Skeletal muscle tissue (tissue), 3 donors: ENCODE measurements at regions not wholly inside any gene's neighbourhood (a gene's known extent, or its start where the extent isn't known, plus 50 kb on each side); places are given as distances from the start of the nearest gene placed in this dataset.

Source experiments
- H3K27ac ChIP-seq: one replicate; pipeline ENCODE4 v1.7.0; 2013; ENCODE audit warnings: mild to moderate bottlenecking, low read depth, low read length, inconsistent platforms
- H3K27me3 ChIP-seq, 3 donors: one replicate each; pipeline ENCODE4 v1.7.0; 2013; ENCODE audit warnings: low read length in 3 of 3; ENCODE audit not compliant: control insufficient read depth in 3 of 3, insufficient read depth in 3 of 3
- H3K36me3 ChIP-seq, 3 donors: one replicate each; pipeline ENCODE4 v1.7.0; 2013; ENCODE audit warnings: low read length in 3 of 3; ENCODE audit not compliant: control insufficient read depth in 3 of 3, insufficient read depth in 3 of 3
- H3K4me1 ChIP-seq, 3 donors: one replicate each; pipeline ENCODE4 v1.7.0; 2013; ENCODE audit warnings: low read length in 3 of 3, mild to moderate bottlenecking in 3 of 3; ENCODE audit not compliant: control insufficient read depth in 3 of 3, insufficient read depth in 3 of 3
- H3K4me3 ChIP-seq, 3 donors: one replicate each; pipeline ENCODE4 v1.7.0; 2013; ENCODE audit warnings: low read length in 3 of 3
- H3K9ac ChIP-seq, 3 donors: one replicate each; pipeline ENCODE4 v1.7.0; 2013; ENCODE audit warnings: low read length in 3 of 3, mild to moderate bottlenecking in 3 of 3, moderate library complexity in 2 of 3, low read depth in 1 of 3
- H3K9me3 ChIP-seq, 3 donors: one replicate each; pipeline ENCODE4 v1.7.0; 2013; ENCODE audit warnings: low read length in 3 of 3; ENCODE audit not compliant: control insufficient read depth in 3 of 3
- donor health status: Osteomylitis.

DNA sequence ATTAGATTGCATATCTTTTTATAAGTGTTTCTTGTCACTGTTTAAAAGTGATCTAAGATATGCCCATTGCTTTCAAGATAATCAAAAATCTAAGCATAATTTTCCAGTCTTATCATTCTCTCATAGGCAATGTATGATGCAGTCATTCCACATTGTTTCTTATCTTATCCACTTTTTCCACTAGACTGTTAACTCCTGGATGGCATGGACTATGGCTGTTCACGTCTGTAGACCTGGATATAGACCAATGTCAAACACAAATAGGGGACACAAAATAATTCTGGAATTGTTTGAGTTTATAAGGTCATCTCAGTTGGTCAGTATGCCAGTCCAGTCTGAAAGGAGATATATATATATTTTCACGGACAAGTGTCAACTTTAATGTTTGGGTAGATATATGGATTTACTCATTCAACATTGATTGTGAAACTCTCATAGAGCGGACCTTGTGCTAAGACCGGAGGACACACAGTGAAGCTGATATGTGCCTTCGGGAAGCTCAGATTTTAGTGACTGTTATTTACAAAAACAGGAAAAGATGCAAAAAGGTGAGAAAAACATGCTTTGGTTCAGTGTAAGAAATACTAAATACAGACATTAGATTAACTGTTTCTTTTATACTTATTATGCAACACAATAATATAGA lies 689.4 kb upstream of the SLC8A1 start:
- H3K4me3 ChIP-seq, result no peak overlapping the region
- H3K27me3 ChIP-seq, result no peaks in the 10 kb centered on the region
- no peaks in the 10 kb centered on the region for H3K4me1 ChIP-seq

DNA sequence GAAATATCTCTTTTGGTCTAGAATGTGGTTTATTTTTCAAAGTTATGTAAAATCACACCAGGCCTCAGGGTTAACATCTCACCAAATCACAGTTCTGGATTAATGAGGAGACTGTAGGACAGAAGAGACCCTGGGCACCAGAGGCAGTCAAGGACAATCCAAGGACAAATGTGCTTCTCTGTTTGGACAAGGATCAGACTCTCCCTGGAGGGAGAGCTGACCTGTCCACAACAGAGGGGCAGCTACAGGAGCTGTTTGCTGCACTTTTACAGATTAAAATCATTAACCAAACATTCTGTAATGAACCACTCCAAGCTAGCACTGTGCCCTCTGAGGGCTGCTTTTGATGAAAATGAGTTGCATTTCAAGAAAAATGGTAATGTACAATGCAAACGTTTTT lies 690.6 kb upstream of the SLC8A1 start:
- no peak overlapping the region for H3K9ac ChIP-seq
- no peak overlapping the region for H3K27ac ChIP-seq
- H3K27me3 ChIP-seq, result no peaks in the 10 kb centered on the region
- H3K36me3 ChIP-seq, result no peaks in the 10 kb centered on the region
- no peak overlapping the region for H3K4me3 ChIP-seq
- H3K9me3 ChIP-seq, result no peaks in the 10 kb centered on the region
- H3K4me1 ChIP-seq, result no peaks in the 10 kb centered on the region

More for the DNA sequence above, 689.4 kb upstream of the SLC8A1 start:
- H3K27ac ChIP-seq, result no peak overlapping the region
- H3K9me3 ChIP-seq, result no peaks in the 10 kb centered on the region
- H3K9ac ChIP-seq, result no peak overlapping the region
- no peaks in the 10 kb centered on the region for H3K36me3 ChIP-seq

DNA sequence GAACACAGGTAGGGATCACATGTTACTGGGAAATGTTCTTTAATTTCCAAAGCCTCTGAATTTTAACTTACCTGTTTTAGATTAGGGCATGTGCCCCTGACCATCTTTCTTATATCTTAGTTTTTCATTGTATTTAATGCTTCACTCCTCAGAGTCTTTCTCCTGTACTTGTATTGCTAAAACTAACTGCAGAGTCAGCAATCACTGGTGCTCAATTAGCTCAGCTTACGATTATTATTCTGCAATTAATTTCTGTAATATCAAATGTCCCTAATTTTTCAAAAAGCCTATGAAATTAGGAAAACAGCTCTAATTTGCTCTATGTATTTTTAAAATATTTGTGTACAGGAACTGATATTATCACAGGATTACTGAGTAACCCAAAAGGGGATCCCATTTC lies 693.2 kb upstream of the SLC8A1 start:
- H3K27me3 ChIP-seq, result no peaks in the 10 kb centered on the region
- H3K27ac ChIP-seq, result no peak overlapping the region
- H3K4me3 ChIP-seq, result no peak overlapping the region
- no peaks in the 10 kb centered on the region for H3K4me1 ChIP-seq
- H3K9ac ChIP-seq, result no peak overlapping the region
- H3K36me3 ChIP-seq, result no peaks in the 10 kb centered on the region
- H3K9me3 ChIP-seq, result no peaks in the 10 kb centered on the region

DNA sequence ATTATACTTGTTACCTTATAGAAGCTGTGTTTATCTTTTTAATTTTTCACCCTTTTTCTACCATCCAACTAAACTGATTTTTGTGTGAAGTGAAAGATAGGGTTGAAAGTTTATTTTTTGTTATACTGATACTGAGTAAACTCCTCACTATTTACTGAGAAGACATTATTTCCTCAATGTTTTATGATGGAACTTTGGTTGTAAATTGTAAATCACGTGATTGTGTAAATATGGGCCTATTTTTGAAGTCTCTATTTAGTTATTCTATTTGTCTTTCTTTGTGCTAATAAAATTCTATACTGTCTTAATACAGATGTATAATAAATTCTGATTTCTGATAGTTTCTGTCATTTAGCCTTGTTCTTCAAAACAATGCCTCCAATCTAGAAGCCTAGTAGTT lies 697.2 kb upstream of the SLC8A1 start:
- no peak overlapping the region for H3K9ac ChIP-seq
- H3K4me1 ChIP-seq, result no peaks in the 10 kb centered on the region
- H3K27me3 ChIP-seq, result no peaks in the 10 kb centered on the region
- no peak overlapping the region for H3K27ac ChIP-seq
- H3K9me3 ChIP-seq, result no peaks in the 10 kb centered on the region
- no peaks in the 10 kb centered on the region for H3K36me3 ChIP-seq
- no peak overlapping the region for H3K4me3 ChIP-seq

DNA sequence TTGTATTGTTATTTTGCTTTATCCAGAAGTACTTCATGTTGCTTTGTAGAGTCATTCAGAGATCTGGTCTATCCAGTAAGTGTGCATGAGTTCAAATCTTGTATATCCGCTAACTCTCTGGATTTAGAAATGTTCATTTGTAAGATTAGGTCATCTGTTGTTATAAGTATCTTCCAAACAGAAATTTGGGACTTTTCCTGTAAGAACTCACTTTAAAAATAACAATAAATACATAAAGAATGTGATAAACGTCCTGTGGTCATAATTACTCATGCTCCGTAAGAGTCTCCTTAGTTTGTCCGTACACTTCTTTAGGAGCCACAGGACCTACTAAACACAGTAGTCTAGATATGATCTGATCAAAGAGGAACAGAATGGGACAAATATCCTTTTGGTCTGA lies 699.9 kb upstream of the SLC8A1 start:
- Histone ChIP-seq H3K9me3 (no peaks in the 10 kb centered on the region), H3K36me3 (no peaks in the 10 kb centered on the region), H3K27me3 (no peaks in the 10 kb centered on the region), H3K4me1 (no peaks in the 10 kb centered on the region), H3K9ac (no peak overlapping the region), H3K4me3 (no peak overlapping the region), H3K27ac (no peak overlapping the region)

DNA sequence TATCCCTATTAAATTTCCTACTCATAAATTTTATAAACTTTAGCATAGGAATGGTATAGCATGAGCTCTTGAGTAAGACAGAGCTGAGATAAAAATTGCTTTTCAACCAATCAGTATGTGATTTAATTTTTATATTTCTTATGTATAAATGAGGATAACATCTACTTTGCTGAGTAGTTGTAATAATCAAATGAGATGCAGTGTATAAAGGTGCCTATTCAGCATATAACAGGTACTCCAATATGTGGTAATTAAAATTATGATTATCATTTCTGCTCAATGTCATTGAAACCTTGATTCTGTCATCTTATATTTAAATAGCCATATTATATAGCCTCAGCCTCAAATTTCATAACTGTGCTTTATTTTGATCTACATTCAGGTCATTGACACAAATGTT lies 700.4 kb upstream of the SLC8A1 start:
- H3K9me3 ChIP-seq, result no peaks in the 10 kb centered on the region
- H3K9ac ChIP-seq, result no peak overlapping the region
- no peaks in the 10 kb centered on the region for H3K4me1 ChIP-seq
- no peak overlapping the region for H3K27ac ChIP-seq
- no peaks in the 10 kb centered on the region for H3K36me3 ChIP-seq
- no peak overlapping the region for H3K4me3 ChIP-seq
- H3K27me3 ChIP-seq, result no peaks in the 10 kb centered on the region

DNA sequence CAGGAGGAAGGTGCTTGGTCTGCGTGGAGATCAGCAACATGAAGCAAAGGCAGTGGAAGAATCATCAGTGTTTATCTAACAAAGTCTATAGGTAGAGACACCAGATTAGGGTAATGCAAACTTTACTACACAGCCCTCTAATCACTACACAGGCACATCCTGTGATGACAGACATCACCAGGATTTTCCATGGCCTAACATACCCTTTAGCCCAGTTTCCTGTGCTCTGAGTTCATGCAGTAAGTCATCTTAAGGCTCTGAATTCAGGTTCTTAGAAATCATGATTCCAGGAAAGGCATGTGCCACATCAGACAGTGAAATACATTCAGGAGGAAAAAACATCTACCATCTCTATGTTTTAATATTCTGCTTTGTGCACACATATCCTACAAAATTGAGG lies 708.5 kb upstream of the SLC8A1 start:
- Histone ChIP-seq H3K4me3 (no peak overlapping the region), H3K27ac (no peak overlapping the region), H3K9ac (no peak overlapping the region), H3K36me3 (no peaks in the 10 kb centered on the region), H3K4me1 (no peaks in the 10 kb centered on the region), H3K9me3 (no peaks in the 10 kb centered on the region), H3K27me3 (no peaks in the 10 kb centered on the region)

DNA sequence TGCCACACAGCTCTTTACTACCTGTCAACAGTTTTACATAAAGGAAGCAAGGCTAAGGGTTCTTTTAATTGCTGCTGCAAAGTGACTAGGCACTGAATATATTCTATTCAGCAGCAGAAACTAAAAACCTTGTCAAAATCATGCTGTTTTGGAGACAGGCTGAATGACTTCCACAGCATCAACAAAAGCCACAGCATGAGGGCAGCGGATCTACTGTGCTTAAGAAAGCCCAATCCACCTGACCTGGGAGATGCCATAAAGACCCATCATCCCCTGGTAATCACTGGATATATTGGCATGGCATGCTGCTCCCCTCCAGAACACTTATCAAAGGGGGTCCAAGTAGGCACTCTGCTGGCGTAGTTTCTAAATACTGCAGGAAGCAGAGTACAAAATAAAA lies 715.1 kb upstream of the SLC8A1 start:
- Histone ChIP-seq H3K27me3 (no peaks in the 10 kb centered on the region), H3K4me3 (no peak overlapping the region), H3K27ac (no peak overlapping the region), H3K36me3 (no peaks in the 10 kb centered on the region), H3K9me3 (no peaks in the 10 kb centered on the region), H3K9ac (no peak overlapping the region), H3K4me1 (no peaks in the 10 kb centered on the region)

DNA sequence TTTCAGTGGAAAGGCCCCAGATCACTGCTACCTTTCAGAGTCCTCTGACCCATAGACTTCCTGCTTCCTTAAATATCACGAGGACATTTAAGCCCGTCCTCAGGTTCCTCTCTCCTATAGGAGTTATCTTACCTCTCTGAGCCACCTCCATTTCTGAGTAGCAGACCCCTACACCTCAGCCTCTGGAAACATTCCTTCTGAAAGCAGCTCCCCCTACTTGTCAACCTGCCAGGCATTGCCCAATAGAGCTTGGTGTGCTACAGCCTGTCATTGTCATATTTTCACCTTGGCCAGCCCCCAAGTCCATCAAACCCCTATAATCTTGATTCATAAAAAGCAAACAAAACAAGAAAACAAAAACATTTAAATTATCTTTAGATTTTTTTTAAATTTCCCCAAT lies 717.9 kb upstream of the SLC8A1 start:
- Histone ChIP-seq H3K9ac (no peak overlapping the region), H3K27me3 (no peaks in the 10 kb centered on the region), H3K4me3 (no peak overlapping the region), H3K9me3 (no peaks in the 10 kb centered on the region), H3K4me1 (no peaks in the 10 kb centered on the region), H3K36me3 (no peaks in the 10 kb centered on the region), H3K27ac (no peak overlapping the region)

DNA sequence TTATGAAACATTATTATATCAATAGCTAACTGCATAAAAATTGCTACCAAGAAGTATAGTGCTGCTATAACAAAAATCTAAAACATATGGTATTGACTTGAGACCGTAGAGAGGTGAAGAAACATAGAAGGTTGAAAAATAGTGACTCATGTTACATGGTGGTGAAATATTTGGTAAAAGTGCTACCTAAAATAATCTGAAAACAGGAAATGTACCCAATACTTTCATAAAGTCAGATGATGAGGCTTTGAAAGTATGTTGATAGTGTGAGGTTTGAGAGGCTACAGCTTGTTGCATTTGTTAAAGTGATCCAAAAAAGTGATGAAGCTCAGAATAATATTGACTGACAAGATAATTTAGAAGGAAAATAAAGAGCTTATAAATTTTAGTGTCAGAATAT lies 718.7 kb upstream of the SLC8A1 start:
- Histone ChIP-seq H3K27ac (no peak overlapping the region), H3K4me3 (no peak overlapping the region), H3K27me3 (no peaks in the 10 kb centered on the region), H3K4me1 (no peaks in the 10 kb centered on the region), H3K9me3 (no peaks in the 10 kb centered on the region), H3K36me3 (no peaks in the 10 kb centered on the region), H3K9ac (no peak overlapping the region)

DNA sequence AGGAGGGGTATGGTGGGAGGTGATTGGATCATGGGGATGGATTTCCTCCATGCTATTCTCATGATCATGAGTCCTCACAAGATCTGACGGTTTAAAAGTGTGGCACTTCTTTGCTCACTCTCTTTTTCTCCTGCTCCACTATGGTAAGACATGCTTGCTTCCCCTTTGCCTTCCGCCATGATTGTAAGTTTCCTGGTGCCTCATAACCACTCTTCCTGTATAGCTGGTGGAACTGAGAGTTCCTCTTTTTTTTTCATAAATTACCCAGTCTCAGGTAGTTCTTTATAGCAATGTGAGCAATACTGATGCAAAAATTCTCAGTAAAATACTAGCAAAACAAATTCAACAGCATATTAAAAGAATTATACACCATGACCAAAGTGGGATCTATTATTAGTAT lies 728.5 kb upstream of the SLC8A1 start:
- Histone ChIP-seq H3K36me3 (no peaks in the 10 kb centered on the region), H3K4me1 (no peaks in the 10 kb centered on the region), H3K9me3 (no peaks in the 10 kb centered on the region), H3K9ac (no peak overlapping the region), H3K4me3 (no peak overlapping the region), H3K27me3 (no peaks in the 10 kb centered on the region), H3K27ac (no peak overlapping the region)
